NOMO-1 (cell line): ENCODE measurements at regions not wholly inside any gene's neighbourhood (a gene's known extent, or its start where the extent isn't known, plus 50 kb on each side); places are given as distances from the start of the nearest gene placed in this dataset.

Experiments used
- DNase-seq, 2 experiments: peaks; one replicate each; lab custom pipeline; 2025; ENCODE audit not compliant: unreplicated experiment in 2 of 2; lab: John Stamatoyannopoulos, UW

- no peak for DNase-seq
Observed at GRCh38 chr10:112006407-112006806, 177.2 kb downstream of the GPAM start.

GRCh38 chr10:112006831-112007230 lies 176.7 kb downstream of the GPAM start:
- no peak for DNase-seq

- DNase-seq = no peak
Observed at GRCh38 chr10:112022196-112022595, 161.4 kb downstream of the GPAM start.

- no peak for DNase-seq
Observed at GRCh38 chr10:112024079-112024478, 159.5 kb downstream of the GPAM start.

- no peak for DNase-seq
Observed at GRCh38 chr10:112025228-112025627, 158.3 kb downstream of the GPAM start.

GRCh38 chr10:112026438-112026837 lies 157.1 kb downstream of the GPAM start:
- no peak for DNase-seq

- no peak for DNase-seq
Observed at GRCh38 chr10:112027731-112028280, 155.8 kb downstream of the GPAM start.

- DNase-seq = no peak
Observed at GRCh38 chr10:112030431-112030830, 153.1 kb downstream of the GPAM start.

GRCh38 chr10:112039823-112040222 lies 143.7 kb downstream of the GPAM start:
- DNase-seq = no peak

- DNase-seq = no peak
Observed at GRCh38 chr10:112040696-112041095, 142.9 kb downstream of the GPAM start.

- DNase-seq = no peak
Observed at GRCh38 chr10:112045938-112046337, 137.6 kb downstream of the GPAM start.

GRCh38 chr10:112047674-112048073 lies 135.9 kb downstream of the GPAM start:
- no peak for DNase-seq

- no peak for DNase-seq
Observed at GRCh38 chr10:112052166-112052565, 131.4 kb downstream of the GPAM start.

- DNase-seq = no peak
Observed at GRCh38 chr10:112053895-112054294, 129.7 kb downstream of the GPAM start.

- no peak for DNase-seq
Observed at GRCh38 chr10:112054516-112054915, 129.0 kb downstream of the GPAM start.

- DNase-seq = no peak
Observed at GRCh38 chr10:112057072-112057471, 126.5 kb downstream of the GPAM start.

GRCh38 chr10:112059220-112059619 lies 124.3 kb downstream of the GPAM start:
- DNase-seq = no peak

- no peak for DNase-seq
Observed at GRCh38 chr10:112071596-112072133, 111.9 kb downstream of the GPAM start.

GRCh38 chr10:112078003-112078402 lies 105.6 kb downstream of the GPAM start:
- no peak for DNase-seq

GRCh38 chr10:112080231-112080630 lies 103.3 kb downstream of the GPAM start:
- no peak for DNase-seq

GRCh38 chr10:112082120-112082519 lies 101.4 kb downstream of the GPAM start:
- DNase-seq = no peak

- DNase-seq = no peak
Observed at GRCh38 chr10:112083472-112083871, 100.1 kb downstream of the GPAM start.

- DNase-seq = no peak
Observed at GRCh38 chr10:112087953-112088456, 95.6 kb downstream of the GPAM start.
